Hematopoietic multipotent progenitor cell (in vitro differentiated cells): ENCODE measurements at regions not wholly inside any gene's neighbourhood (a gene's known extent, or its start where the extent isn't known, plus 50 kb on each side); places are given as distances from the start of the nearest gene placed in this dataset.
A peak's percentile ranks its signal among the peaks of the same experiment; 100 is the strongest.
"Not testable (repeated sequence)": the region's sequence is repeated elsewhere in the genome, so short reads cannot be mapped to it uniquely, and the experiment has no call there.

Source experiments
- DNase-seq, 3 donors: peaks; one replicate each; pipeline ENCODE4 v3.0.0-alpha.2; 2011 to 2015; ENCODE audit warnings: low read depth in 2 of 3, low spot score in 2 of 3

GRCh38 chr7:148507787-148508186 is 82.8 kb upstream of the C7orf33 start:
- no peak for DNase-seq

DNA sequence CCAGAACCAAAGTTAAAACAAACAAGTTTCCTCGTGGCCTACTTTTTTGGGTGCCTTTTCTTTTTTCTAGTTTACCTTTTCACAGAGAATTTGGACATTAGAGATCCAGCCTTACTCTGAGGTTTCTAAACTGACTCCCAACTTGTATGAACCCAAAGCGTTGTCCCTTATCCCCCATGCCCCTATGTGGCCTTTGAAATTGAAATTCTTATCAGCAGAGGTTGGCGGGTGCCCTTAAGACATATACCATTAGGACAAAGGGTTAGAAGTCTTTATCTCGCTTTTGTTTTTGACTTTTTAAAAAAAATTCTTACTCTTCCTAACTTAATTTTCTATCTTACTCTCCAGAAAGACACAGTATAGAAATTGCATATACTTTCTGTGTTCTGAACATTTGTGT is 76.3 kb upstream of the C7orf33 start:
- DNase-seq = no peak

DNA sequence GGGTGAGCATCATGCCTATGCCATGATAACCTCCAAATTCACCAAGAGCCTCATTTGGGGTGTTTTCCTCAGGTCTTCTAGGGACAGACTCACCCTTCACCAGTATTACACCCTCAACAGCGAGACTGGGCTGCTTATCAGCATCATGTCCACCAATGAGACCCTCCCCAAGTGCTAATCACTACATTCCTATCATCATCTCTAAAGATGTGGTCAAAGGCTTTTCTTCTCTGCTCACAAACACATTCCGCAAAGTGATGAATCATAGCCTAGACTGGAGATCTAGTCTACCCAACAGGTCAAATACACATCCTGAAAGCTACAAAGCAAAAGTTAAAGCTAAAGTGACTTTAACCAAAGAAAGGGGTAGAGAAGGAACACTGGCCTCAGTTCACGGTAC is 75.3 kb upstream of the C7orf33 start:
- no peak for DNase-seq

DNA sequence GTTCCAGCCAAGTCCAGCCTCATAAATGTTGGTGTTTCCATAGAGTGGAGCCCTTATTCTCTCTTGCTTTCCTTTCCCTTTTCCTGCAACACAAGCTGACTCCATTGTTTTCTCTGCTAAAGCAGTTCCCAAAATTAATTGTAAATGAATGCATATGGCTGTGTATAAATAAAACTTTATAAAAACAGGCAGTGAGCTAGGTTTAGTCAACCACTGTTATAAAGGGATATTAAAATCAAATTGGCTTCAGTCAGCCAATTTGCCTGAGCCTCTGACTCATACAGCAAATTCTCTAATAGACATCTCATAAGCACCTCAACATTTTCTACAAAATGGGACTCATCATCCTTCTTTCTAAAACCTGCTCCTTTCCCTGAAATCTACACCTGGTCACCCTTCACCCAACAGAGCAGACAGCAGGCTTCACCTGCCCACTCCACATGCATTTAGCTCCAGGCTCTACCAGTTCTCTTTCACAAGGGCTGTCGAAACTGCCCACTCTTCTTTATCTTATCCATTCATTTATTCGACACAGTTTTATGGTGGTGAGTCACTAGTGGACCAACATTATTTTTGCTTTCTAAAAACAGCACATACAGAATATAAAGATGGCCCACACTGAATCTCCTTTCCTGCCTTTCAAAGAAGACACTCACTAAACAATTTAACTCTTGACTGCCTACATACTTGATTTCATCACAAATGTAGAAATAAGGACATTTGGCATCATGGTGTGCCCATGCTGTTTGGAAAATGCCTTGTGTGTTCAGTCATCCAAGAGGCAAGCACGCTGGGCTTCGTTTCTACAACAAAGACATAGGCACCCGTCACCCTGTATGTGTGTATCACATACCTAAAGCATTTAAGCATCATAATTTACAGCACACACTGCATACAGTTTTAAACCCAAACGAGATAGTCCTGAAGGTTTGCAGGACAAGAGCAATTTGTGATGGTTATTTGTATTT is 74.6 kb upstream of the C7orf33 start:
- DNase-seq = no peak

GRCh38 chr7:148519386-148519785 is 71.2 kb upstream of the C7orf33 start:
- DNase-seq = not testable (repeated sequence)

DNA sequence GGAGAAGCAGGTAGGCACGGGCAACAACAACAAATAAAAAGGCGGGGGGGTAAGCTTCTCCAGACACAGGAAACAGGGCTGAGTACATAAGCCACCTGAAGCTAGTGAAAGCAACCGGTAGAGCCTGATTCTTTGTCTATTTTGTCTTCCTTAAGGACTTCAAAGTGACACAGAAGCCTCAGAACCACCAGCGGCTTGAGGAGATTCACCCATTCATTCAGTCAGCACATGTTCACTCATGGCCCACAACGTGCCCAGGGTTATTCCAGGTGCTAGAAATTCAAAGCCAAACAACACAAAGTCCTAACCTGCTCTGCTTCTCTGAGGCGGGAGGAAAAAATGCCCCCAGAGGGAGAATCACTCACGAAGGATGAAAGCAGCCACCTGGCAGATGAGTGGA is 69.3 kb upstream of the C7orf33 start:
- DNase-seq = no peak

DNA sequence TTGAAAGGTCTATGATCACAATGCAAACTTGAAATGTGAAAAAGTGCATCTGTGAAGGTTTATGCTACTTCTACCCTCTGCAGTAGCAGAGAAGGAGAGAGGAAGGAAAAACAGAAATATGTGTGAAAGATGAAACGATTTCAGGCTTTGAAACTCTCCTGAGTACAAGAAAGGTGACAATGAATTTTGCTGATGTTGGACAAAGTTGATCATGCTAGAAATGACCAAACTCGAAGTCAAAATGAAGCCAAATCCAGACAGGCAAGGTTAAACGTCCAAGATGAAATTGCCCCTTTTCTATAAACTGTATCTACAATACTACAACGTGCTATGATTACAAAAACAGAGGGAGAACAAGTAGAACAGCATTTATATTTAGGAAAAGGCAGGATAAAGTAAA is 67.0 kb upstream of the C7orf33 start:
- DNase-seq = no peak

GRCh38 chr7:148524479-148525224 is 65.9 kb upstream of the C7orf33 start:
- no peak for DNase-seq

DNA sequence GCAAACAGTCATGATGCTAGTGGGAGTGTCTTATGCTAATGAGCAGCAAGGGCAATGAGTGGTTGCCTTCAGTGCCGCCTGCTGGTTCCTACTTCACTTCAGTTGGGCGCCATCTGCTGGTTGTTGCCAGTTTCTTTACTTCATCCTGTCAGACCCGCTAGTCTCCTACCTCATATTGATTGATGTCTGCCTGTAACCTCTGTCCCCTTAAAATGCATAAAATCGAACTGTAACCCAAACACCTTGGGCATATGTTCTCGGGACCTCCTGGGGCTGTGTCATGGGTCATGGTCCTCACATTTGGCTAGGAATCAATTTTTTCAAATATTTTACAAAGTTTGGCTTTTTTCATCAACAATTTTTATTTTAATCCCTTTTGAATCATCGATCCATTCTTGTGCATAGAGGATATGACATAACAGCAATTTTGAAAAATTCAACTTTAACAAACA is 62.8 kb upstream of the C7orf33 start:
- DNase-seq = peak; percentile 55 to 95 (median 90)

DNA sequence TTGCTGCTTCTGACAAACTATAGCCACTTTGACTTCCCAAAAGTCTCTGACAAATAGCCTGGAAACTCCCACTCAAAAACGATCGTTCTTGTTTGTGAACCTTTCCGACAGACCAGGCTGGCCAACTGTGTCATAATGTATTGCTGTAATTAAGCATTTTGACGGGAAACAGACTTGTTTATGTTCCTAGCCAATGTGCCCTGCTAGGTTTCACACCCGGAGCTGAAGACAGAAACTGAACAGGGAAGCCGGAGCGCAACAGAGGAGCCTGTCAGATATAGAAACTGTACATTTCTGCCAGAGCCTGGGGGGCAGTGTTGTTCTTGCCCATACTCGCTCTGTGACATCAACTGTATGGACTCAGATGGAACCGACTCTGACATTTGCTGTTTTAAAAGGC is 55.3 kb upstream of the C7orf33 start:
- DNase-seq = peak in 2 of 3 donors; percentile 50 to 73

DNA sequence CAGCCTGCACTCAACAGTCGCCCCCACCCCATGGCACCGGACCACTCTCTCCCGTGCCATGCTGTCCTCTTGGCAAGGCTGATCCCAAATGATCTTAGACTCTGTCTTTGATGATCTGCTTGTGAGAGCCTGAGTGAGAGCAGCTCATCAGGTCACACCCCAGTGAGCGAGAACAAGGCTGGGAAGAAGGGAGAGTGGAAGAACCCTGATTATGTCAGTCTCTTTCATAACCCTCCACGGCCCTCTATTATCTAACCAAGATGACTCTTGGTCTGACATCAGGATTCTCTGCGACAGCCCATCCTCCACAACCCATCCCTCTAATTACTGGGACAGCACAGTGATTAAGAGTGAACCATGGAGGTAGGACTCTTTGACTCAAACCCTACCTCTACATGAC is 53.1 kb upstream of the C7orf33 start:
- no peak for DNase-seq

DNA sequence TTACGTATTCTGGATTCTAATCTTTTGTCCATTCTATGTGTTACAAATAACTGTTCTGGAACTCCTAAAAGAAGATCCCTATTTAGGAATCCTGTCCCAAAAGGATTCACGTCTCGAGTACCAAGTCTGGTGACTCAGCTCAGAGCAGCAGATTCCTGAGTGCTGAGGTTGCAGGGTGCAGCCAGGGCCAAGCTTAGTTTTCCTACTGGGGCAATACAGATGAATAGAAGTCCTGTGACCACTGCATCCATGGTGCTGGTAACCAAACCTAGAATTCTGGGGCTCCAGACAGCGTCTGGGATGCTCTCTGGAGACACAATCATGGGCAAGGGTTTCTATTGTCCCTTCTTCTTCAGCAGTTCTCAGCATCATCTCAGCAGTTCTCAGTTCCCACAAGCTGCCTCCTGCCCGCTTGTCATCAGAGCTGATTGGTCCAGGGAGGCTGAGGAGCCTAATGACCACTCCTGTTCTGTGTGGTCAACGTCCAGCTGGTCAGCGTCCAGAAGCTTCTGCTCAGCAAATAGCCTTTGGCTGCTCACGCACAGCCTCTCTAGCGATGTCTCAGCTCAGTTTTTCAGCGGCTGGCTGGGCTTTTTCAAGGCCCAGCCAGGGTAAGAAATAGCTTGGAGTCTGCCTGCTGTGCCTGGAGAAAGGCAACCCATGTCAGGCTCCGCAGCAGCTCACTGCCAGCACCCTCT is 50.4 kb upstream of the C7orf33 start:
- DNase-seq = no peak
